K562 (cell line): ENCODE measurements at regions not wholly inside any gene's neighbourhood (a gene's known extent, or its start where the extent isn't known, plus 50 kb on each side); places are given as distances from the start of the nearest gene placed in this dataset.

ENCODE experiments used
- ATAC-seq: fragments of 200-7000 bp; cut with Tn5 transposase; 3 replicates; pipeline ENCODE4 v1.9.1; 2020; ENCODE audit warnings: moderate library complexity
- BruUV-seq: library from RNA; stranded (reverse); fragments of 400-500 nt; replicated peaks from 2 replicates; lab custom pipeline; 2021; lab: Mats Ljungman, UMichigan
- CTCF ChIA-PET: fragments of 300-600 bp; formaldehyde crosslinking; extraction: SDS; loops from one replicate; lab custom pipeline; 2021; ENCODE audit warnings: low intra/inter-chr PET ratio; lab: Yijun Ruan, JAX
- POLR2A ChIA-PET: fragments of 300-600, 350-650 bp; sonication (Branson Sonifier 250); formaldehyde crosslinking; extraction: SDS; loops from one replicate; lab custom pipeline; 2021; ENCODE audit warnings: antibody characterized with exemption, inconsistent platforms; lab: Yijun Ruan, JAX
- DNase-seq, 4 experiments: peaks; one replicate each; pipeline versions ENCODE4 v3.0.0 to v3.0.0-alpha.2; 2011 to 2018; ENCODE audit warnings: low spot score in 3 of 4, mixed read lengths in 3 of 4; ENCODE audit errors: extremely low read depth in 1 of 4
- FAIRE-seq: peaks from 2 replicates; lab custom pipeline; 2011; peaks lifted over from hg19 to GRCh38; lab: Jason Lieb, UNC
- H2AFZ ChIP-seq: 2 replicates; pipeline ENCODE4 v1.6.0; 2011; ENCODE audit warnings: low read depth, low read length, control low read depth, inconsistent platforms
- H3K27ac ChIP-seq: fragments of 200-600 bp; 3 replicates; pipeline ENCODE4 v1.8.0; 2011; ENCODE audit warnings: low read depth, mild to moderate bottlenecking, control low read depth, inconsistent platforms, low read length, moderate library complexity, mixed read lengths; ENCODE audit errors: extremely low read depth
- H3K27me3 ChIP-seq, 2 experiments: fragments of 300-600 bp in 1 of 2; 2 replicates in 1 of 2; 3 replicates in 1 of 2; pipeline versions ENCODE4 v1.6.0 to v1.8.0; 2011; ENCODE audit warnings: inconsistent platforms in 2 of 2, low read length in 2 of 2, mild to moderate bottlenecking in 1 of 2, mixed read lengths in 1 of 2, moderate library complexity in 1 of 2; ENCODE audit not compliant: control insufficient read depth in 2 of 2, insufficient read depth in 2 of 2
- H3K36me3 ChIP-seq: fragments of 300-600 bp; 3 replicates; pipeline ENCODE4 v1.8.0; 2011; ENCODE audit warnings: mild to moderate bottlenecking, low read length, inconsistent platforms; ENCODE audit not compliant: control insufficient read depth, insufficient read depth
- H3K4me1 ChIP-seq, 2 experiments: fragments of 200-600 bp in 1 of 2; replicated peaks in 1 of 2; 2 replicates in 1 of 2; 3 replicates in 1 of 2; pipeline versions ENCODE4 v1.5.1 to v1.8.0; 2011; ENCODE audit warnings: inconsistent platforms in 2 of 2, low read length in 2 of 2, mild to moderate bottlenecking in 1 of 2, mixed read lengths in 1 of 2, moderate library complexity in 1 of 2; ENCODE audit not compliant: control insufficient read depth in 2 of 2, insufficient read depth in 2 of 2
- H3K4me2 ChIP-seq: 2 replicates; pipeline ENCODE4 v1.6.1; 2011; ENCODE audit warnings: low read length, control low read depth, inconsistent platforms, mixed read lengths; ENCODE audit not compliant: insufficient read depth
- H3K4me3 ChIP-seq: fragments of 200-600 bp; sonication (generic), shearing (Covaris generic); 2 replicates; pipeline ENCODE4 v1.5.1; 2016; ENCODE audit warnings: control low read depth, inconsistent platforms
- H3K79me2 ChIP-seq: fragments of 200-600 bp; 3 replicates; pipeline ENCODE4 v1.8.0; 2011; ENCODE audit warnings: low read length, inconsistent platforms; ENCODE audit not compliant: control insufficient read depth, insufficient read depth
- H3K9ac ChIP-seq, 2 experiments: 2 replicates each; pipeline versions ENCODE4 v1.6.0 to v1.6.1; 2011; ENCODE audit warnings: low read depth in 2 of 2, low read length in 2 of 2, control low read depth in 1 of 2, inconsistent platforms in 1 of 2, mild to moderate bottlenecking in 1 of 2, mixed read lengths in 1 of 2; ENCODE audit not compliant: insufficient read depth in 1 of 2
- H3K9me1 ChIP-seq: one replicate; pipeline ENCODE4 v1.6.0; 2011; ENCODE audit warnings: inconsistent platforms, mild to moderate bottlenecking, low read length, moderate library complexity; ENCODE audit not compliant: control insufficient read depth, insufficient read depth
- H3K9me3 ChIP-seq: replicated peaks from 2 replicates; pipeline ENCODE4 v1.5.1; 2011; ENCODE audit warnings: low read depth, low read length, inconsistent platforms; ENCODE audit not compliant: control insufficient read depth, insufficient read depth
- H4K20me1 ChIP-seq: replicated peaks from 2 replicates; pipeline ENCODE4 v1.6.1; 2011; ENCODE audit warnings: low read length, inconsistent platforms, mixed read lengths; ENCODE audit not compliant: control insufficient read depth, insufficient read depth
- ARID1B ChIP-seq: fragments of 450-650 bp; IDR thresholded peaks from 2 replicates; pipeline ENCODE4 v1.6.1; 2016; ENCODE audit warnings: antibody characterized with exemption, mild to moderate bottlenecking, inconsistent platforms
- NR2C2 ChIP-seq, 2 experiments: fragments of 200-800 bp in 1 of 2; sonication (Bioruptor generic) in 1 of 2; sonication (generic) in 1 of 2; formaldehyde crosslinking in 1 of 2; IDR thresholded peaks; 2 replicates each; pipeline versions ENCODE4 v1.6.1 to v1.8.0; 2016 to 2022; ENCODE audit warnings: mild to moderate bottlenecking in 1 of 2, missing compliant biosample characterization in 1 of 2, missing genetic modification characterization in 1 of 2, missing genetic modification reagents in 1 of 2
- PHF8 ChIP-seq: fragments of 200-600 bp; sonication (generic); IDR thresholded peaks from 2 replicates; pipeline ENCODE4 v1.6.1; 2012; ENCODE audit warnings: mixed run types, mild to moderate bottlenecking, inconsistent platforms, low read length, moderate library complexity, borderline replicate concordance
- ZNF212 ChIP-seq: fragments of 450-650 bp; formaldehyde crosslinking; IDR thresholded peaks from 2 replicates; pipeline ENCODE4 v1.4.0; 2020; ENCODE audit warnings: mild to moderate bottlenecking
- ZNF41 ChIP-seq: fragments of 250-450 bp; sonication (Bioruptor Pico); conservative IDR thresholded peaks from 2 replicates; pipeline ENCODE4 v1.4.0; 2020; ENCODE audit warnings: mild to moderate bottlenecking
- WGBS: fragments of 100-300 bp; shearing (Covaris generic); methylation state at CpG from one replicate; pipeline ENCODE4 v1.1.6; 2016; ENCODE audit warnings: low coverage, mixed read lengths; ENCODE audit not compliant: insufficient coverage; ENCODE audit errors: missing lambda C conversion rate; 5-methylcytosine and 5-hydroxymethylcytosine counted together
- in situ Hi-C: fragments of 300-500 bp; cut with MboI; formaldehyde crosslinking; loops from 4 replicates; pipeline ENCODE4 v1.15.0; 2018; ENCODE audit warnings: inconsistent platforms, mixed read lengths
- intact Hi-C: fragments of 100-400 bp; cut with micrococcal nuclease; formaldehyde crosslinking; loops from 2 replicates; pipeline ENCODE4 v1.14.2; 2022
- TF ChIP-seq, protein P1 (sequence below): sonication (generic); formaldehyde crosslinking; IDR thresholded peaks from 2 replicates; pipeline ENCODE4 v1.8.1; 2022; ENCODE audit warnings: missing genetic modification reagents

DNA sequence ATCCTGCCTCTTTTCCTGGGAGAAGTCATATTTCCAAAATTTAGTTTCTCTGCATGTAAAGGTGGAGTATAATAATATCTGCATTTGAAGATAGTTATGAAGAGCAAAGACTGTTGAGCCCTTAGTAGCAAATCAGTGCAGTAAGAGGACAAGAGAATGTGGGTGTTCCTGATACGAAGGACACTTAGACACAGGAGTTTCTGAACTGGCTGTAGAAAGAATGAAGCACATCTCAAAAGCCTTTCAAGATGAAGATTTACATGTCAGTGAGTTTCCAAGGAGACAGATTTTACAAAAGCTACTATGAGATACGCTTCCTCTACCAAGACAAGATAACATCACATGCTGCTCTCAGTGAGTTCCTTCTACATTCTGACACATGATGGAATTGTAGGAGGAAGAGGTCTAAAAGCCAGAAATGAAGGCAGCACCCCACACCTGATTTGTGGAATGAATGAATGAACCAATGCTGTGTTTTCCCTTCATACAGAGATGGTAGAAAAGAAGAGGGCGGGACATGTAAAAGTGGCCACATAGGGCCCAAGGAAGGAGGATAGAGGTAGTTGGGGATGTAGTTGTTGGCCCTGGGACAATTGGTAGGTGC is 173.6 kb upstream of the PDE1C start:
- ATAC-seq (no peak), DNase-seq (no peak), FAIRE-seq (no peak)
- no peak overlapping the region for H2AFZ ChIP-seq
- no TSS peak for BruUV-seq
- no peak for TF ChIP-seq ZNF41 (CRISPR knock-in tag)
- TF ChIP-seq, protein P1, sequence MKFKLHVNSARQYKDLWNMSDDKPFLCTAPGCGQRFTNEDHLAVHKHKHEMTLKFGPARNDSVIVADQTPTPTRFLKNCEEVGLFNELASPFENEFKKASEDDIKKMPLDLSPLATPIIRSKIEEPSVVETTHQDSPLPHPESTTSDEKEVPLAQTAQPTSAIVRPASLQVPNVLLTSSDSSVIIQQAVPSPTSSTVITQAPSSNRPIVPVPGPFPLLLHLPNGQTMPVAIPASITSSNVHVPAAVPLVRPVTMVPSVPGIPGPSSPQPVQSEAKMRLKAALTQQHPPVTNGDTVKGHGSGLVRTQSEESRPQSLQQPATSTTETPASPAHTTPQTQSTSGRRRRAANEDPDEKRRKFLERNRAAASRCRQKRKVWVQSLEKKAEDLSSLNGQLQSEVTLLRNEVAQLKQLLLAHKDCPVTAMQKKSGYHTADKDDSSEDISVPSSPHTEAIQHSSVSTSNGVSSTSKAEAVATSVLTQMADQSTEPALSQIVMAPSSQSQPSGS (CRISPR knock-in tag), result no peak
- TF ChIP-seq ZNF212, result no peak
- TF ChIP-seq ARID1B, result no peak
- TF ChIP-seq PHF8, result no peak
- TF ChIP-seq NR2C2 (CRISPR knock-in tag; IDR thresholded peaks at IDR 0.05), result no peak
- TF ChIP-seq NR2C2 (tag; IDR thresholded peaks at IDR 0.05), result no peak
- POLR2A ChIA-PET, result no interaction called here
- no peak overlapping the region for H3K4me3 ChIP-seq
- H3K9me1 ChIP-seq, result no peaks in the 10 kb centered on the region
- in situ Hi-C loops (no loop called here), intact Hi-C loops (no loop called here)
- no peak overlapping the region for H3K4me2 ChIP-seq
- 0% methylated on average over 3 of the region's 3 CpGs for WGBS
- no peaks in the 10 kb centered on the region for H3K79me2 ChIP-seq
- no peaks in the 10 kb centered on the region for H4K20me1 ChIP-seq
- CTCF ChIA-PET, result no interaction called here
- H3K9ac ChIP-seq, result no peak overlapping the region
- no peaks in the 10 kb centered on the region for H3K4me1 ChIP-seq
- H3K36me3 ChIP-seq, result no peaks in the 10 kb centered on the region
- no peaks in the 10 kb centered on the region for H3K9me3 ChIP-seq
- H3K27ac ChIP-seq, result no peak overlapping the region
- no peaks in the 10 kb centered on the region; a peak in 1 of 5 replicates for H3K27me3 ChIP-seq
